Calu3 (cell line): ENCODE measurements at regions not wholly inside any gene's neighbourhood (a gene's known extent, or its start where the extent isn't known, plus 50 kb on each side); places are given as distances from the start of the nearest gene placed in this dataset.

Experiments used
- BruUV-seq: library from RNA; stranded (reverse); fragments of 400-500 nt; replicated peaks from 2 replicates; lab custom pipeline; 2021; lab: Mats Ljungman, UMichigan
- CTCF ChIA-PET: fragments of 300-600 bp; sonication (Branson Sonifier 250); formaldehyde crosslinking; loops from one replicate; lab custom pipeline; 2022; ENCODE audit warnings: antibody characterized with exemption; lab: Charles Lee
- DNase-seq: peaks from one replicate; pipeline ENCODE4 v3.0.0; 2022
- H3K27ac Mint-ChIP-seq: one replicate; pipeline ENCODE4 v1.8.0; 2022; ENCODE audit warnings: mixed read lengths; ENCODE audit not compliant: unreplicated experiment
- H3K27me3 Mint-ChIP-seq: one replicate; pipeline ENCODE4 v1.8.0; 2022; ENCODE audit warnings: mixed read lengths; ENCODE audit not compliant: unreplicated experiment
- H3K36me3 Mint-ChIP-seq: one replicate; pipeline ENCODE4 v1.8.0; 2022; ENCODE audit warnings: mild to moderate bottlenecking, moderate library complexity, mixed read lengths; ENCODE audit not compliant: insufficient read depth, unreplicated experiment
- H3K4me1 Mint-ChIP-seq: one replicate; pipeline ENCODE4 v1.8.0; 2022; ENCODE audit warnings: mild to moderate bottlenecking, low read depth, mixed read lengths; ENCODE audit not compliant: unreplicated experiment
- H3K4me3 Mint-ChIP-seq: one replicate; pipeline ENCODE4 v1.8.0; 2022; ENCODE audit warnings: mild to moderate bottlenecking, low read depth, moderate library complexity, mixed read lengths; ENCODE audit not compliant: unreplicated experiment
- H3K9me3 Mint-ChIP-seq: one replicate; pipeline ENCODE4 v1.8.0; 2022; ENCODE audit warnings: low read depth, mixed read lengths; ENCODE audit not compliant: unreplicated experiment
- CTCF ChIP-seq: fragments of 200-600 bp; IDR thresholded peaks from one replicate; pipeline ENCODE4 v1.8.0; 2022; ENCODE audit warnings: antibody characterized with exemption; ENCODE audit not compliant: unreplicated experiment
- intact Hi-C: fragments of 100-400 bp; cut with micrococcal nuclease; formaldehyde crosslinking; loops from one replicate; pipeline ENCODE4 v1.10.0; 2022; ENCODE audit not compliant: unreplicated experiment

GRCh38 chr21:39088031-39088370, 95.2 kb downstream of the PSMG1 start:
- H3K9me3 Mint-ChIP-seq, result no peaks in the 10 kb centered on the region
- intact Hi-C loops, result no loop called here
- H3K4me1 Mint-ChIP-seq, result no peaks in the 10 kb centered on the region
- H3K4me3 Mint-ChIP-seq, result no peak overlapping the region
- peaks cover 11% of the 10 kb centered on the region for H3K27me3 Mint-ChIP-seq
- TF ChIP-seq CTCF, result no peak
- no TSS peak for BruUV-seq
- H3K27ac Mint-ChIP-seq, result no peak overlapping the region
- CTCF ChIA-PET, result no interaction called here
- H3K36me3 Mint-ChIP-seq, result no peaks in the 10 kb centered on the region
- DNase-seq, result no peak

- CTCF ChIA-PET, result no interaction called here
- no peak for TF ChIP-seq CTCF
- Mint-ChIP-seq H3K4me1 (no peaks in the 10 kb centered on the region), H3K4me3 (no peak overlapping the region), H3K9me3 (no peaks in the 10 kb centered on the region), H3K36me3 (no peaks in the 10 kb centered on the region), H3K27me3 (peaks cover 11% of the 10 kb centered on the region), H3K27ac (no peak overlapping the region)
- DNase-seq, result no peak
- no TSS peak for BruUV-seq
- intact Hi-C loops, result no loop called here
Observed at GRCh38 chr21:39087238-39088030, 95.8 kb downstream of the PSMG1 start.

DNA sequence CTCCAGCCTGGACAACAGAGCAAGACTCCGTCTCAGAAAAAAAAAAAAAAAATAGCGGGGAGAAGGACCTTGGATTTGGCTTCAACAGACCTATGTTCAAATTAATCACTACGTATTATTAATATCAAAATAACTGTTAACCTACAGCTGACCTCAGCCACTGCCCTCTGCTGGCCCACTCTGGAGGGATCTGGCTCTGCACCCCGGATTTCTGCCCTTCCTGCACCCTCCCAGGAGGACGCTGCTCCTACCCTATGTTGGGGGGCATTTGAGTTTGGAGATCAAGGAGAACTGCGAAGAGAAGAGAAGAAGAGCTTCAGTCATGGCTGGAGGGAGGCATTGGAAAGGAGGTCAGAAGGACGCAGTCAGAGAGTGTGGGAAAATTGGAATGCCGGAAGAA, 96.7 kb downstream of the PSMG1 start:
- CTCF ChIA-PET, result no interaction called here
- no TSS peak for BruUV-seq
- no peak for TF ChIP-seq CTCF
- DNase-seq, result no peak
- intact Hi-C loops, result no loop called here
- no peak overlapping the region for H3K27ac Mint-ChIP-seq
- no peaks in the 10 kb centered on the region for H3K36me3 Mint-ChIP-seq
- H3K9me3 Mint-ChIP-seq, result no peaks in the 10 kb centered on the region
- no peaks in the 10 kb centered on the region for H3K4me1 Mint-ChIP-seq
- H3K4me3 Mint-ChIP-seq, result no peak overlapping the region
- H3K27me3 Mint-ChIP-seq, result peaks cover 11% of the 10 kb centered on the region

- TF ChIP-seq CTCF, result no peak
- Mint-ChIP-seq H3K4me3 (no peak overlapping the region), H3K27me3 (peaks cover 11% of the 10 kb centered on the region), H3K27ac (no peak overlapping the region), H3K36me3 (no peaks in the 10 kb centered on the region), H3K9me3 (no peaks in the 10 kb centered on the region), H3K4me1 (no peaks in the 10 kb centered on the region)
- CTCF ChIA-PET, result no interaction called here
- DNase-seq, result no peak
- BruUV-seq, result no TSS peak
- intact Hi-C loops, result no loop called here
Observed at GRCh38 chr21:39085843-39086405, 97.3 kb downstream of the PSMG1 start.
